Esophagus (tissue), 2 donors: ENCODE measurements at regions not wholly inside any gene's neighbourhood (a gene's known extent, or its start where the extent isn't known, plus 50 kb on each side); places are given as distances from the start of the nearest gene placed in this dataset.

Source experiments
- H3K27ac ChIP-seq, 2 donors: one replicate each; pipeline ENCODE4 v1.5.1; 2013; ENCODE audit warnings: low read depth in 2 of 2, mild to moderate bottlenecking in 2 of 2, inconsistent platforms in 1 of 2, low read length in 1 of 2, moderate library complexity in 1 of 2
- H3K27me3 ChIP-seq, 2 donors: one replicate each; pipeline ENCODE4 v1.6.1; 2013; ENCODE audit warnings: low read length in 2 of 2, control low read depth in 1 of 2, mild to moderate bottlenecking in 1 of 2; ENCODE audit not compliant: insufficient read depth in 2 of 2, control insufficient read depth in 1 of 2
- H3K36me3 ChIP-seq, 2 donors: one replicate each; pipeline ENCODE4 v1.6.1; 2013; ENCODE audit warnings: low read length in 1 of 2; ENCODE audit not compliant: control insufficient read depth in 2 of 2, insufficient read depth in 2 of 2
- H3K4me1 ChIP-seq, 2 donors: one replicate each; pipeline ENCODE4 v1.6.1; 2013; ENCODE audit warnings: low read length in 1 of 2; ENCODE audit not compliant: control insufficient read depth in 2 of 2, insufficient read depth in 2 of 2
- H3K4me3 ChIP-seq, 2 donors: one replicate each; pipeline ENCODE4 v1.5.1; 2013; ENCODE audit warnings: low read length in 2 of 2, mild to moderate bottlenecking in 2 of 2, low read depth in 1 of 2, moderate library complexity in 1 of 2
- H3K9me3 ChIP-seq, 2 donors: one replicate each; pipeline ENCODE4 v1.6.1; 2013; ENCODE audit warnings: mild to moderate bottlenecking in 2 of 2, low read depth in 1 of 2, low read length in 1 of 2, moderate library complexity in 1 of 2; ENCODE audit not compliant: control insufficient read depth in 2 of 2, insufficient read depth in 1 of 2
- WGBS, 2 donors: extraction: QIAGEN DNeasy Blood & Tissue Kit; methylation state at CpG; one replicate each; pipeline ENCODE4 v1.1.7; 2013; 5-methylcytosine and 5-hydroxymethylcytosine counted together
- donor health status: healthy with polysubstance abuse.
- donor health status: Bipolar disorder and iron deficiency.

DNA sequence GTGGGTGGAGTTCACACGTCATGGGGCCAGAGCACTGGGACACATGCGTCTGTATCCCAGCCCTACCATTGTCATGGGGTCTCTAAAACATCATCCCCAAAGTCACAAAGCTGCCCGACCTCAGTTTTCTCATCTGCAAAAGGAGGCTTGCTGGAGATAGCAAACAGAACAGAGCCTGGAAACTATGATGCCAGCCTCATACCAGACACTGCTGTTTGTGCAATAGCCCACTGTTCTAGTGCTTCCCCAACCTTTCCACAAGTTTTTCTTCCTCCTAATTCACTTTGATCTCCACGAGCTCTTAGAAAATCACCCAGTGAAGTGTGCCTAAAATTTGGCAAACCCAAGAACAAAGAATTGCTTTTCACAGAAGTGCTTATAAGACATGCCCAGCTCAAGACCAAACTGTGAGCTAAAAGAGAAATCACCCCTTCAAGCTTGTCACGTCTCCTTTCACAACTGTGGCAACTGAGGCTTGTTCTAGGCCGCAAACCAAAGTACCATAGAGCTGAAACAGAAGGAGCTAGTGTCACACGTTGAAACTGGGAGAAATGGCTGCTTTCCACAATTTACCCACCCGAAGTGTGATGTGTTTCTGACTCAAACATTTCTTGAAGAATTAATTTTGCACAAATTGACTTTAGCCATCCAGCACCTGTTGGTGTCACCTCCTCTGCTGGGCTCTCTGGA lies 162.7 kb upstream of the ID2 start:
- no peak overlapping the region for H3K4me3 ChIP-seq
- H3K27me3 ChIP-seq: no peaks in the 10 kb centered on the region
- no peak overlapping the region for H3K27ac ChIP-seq
- no peaks in the 10 kb centered on the region for H3K36me3 ChIP-seq
- WGBS, 2 donors: 84% methylated on average over 8 of the region's 8 CpGs
- peaks cover under 1 to 3% of the 10 kb centered on the region in 2 donors for H3K9me3 ChIP-seq
- peaks cover 0 to 15% of the 10 kb centered on the region in 2 donors for H3K4me1 ChIP-seq

DNA sequence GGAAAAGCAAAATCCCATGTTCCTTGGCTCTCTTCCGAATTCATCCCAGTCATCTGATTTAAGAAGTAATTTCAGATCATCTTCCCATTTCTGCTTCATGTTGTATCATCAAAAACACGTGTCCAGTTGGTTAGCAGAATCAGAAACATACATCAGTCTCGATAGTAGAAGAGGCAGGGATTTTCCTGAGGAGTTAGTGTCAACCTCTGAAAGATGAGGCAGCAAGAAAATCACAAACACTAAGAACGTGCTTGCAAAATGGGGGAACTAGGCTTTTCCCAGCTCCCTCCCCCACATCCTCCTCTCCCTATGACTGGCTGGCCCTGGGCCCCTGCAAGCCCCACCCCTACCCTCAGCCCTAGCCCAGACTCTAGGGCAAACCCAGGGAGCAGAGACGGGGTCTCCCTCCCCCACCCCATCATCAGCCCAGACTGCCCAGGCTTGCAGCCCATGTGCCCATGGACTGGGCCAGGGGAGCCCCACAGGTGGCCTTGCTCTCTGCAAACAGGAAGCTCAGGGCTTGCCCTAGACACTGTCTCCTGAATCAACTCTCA lies 161.0 kb upstream of the ID2 start:
- no peaks in the 10 kb centered on the region for H3K27me3 ChIP-seq
- no peaks in the 10 kb centered on the region for H3K36me3 ChIP-seq
- 72 to 81% methylated on average over 5 of the region's 5 CpGs for WGBS, 2 donors
- no peaks in the 10 kb centered on the region for H3K9me3 ChIP-seq
- peaks cover 0 to 15% of the 10 kb centered on the region in 2 donors for H3K4me1 ChIP-seq
- H3K27ac ChIP-seq: no peak overlapping the region
- no peak overlapping the region for H3K4me3 ChIP-seq

DNA sequence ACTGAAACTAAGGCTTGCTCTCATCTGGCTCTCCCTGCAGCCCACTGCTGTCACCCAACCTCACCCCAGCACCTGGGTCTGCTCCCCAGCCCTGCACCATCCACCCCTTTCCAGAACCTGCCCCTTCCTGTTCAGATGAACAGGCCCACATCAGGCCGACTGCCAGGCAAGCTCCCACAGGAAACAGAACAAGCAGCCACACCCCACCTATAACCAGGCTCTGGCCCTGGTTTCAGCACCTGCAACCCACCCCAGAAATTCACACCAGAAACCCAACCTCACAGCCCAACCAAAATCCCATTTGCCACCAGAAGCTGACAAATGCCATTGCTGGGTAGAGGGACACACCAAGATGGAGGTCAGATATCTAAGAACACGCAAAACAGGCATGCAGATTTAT lies 159.2 kb upstream of the ID2 start:
- 49 to 60% methylated on average over 2 of the region's 2 CpGs for WGBS, 2 donors
- H3K27me3 ChIP-seq: no peaks in the 10 kb centered on the region
- H3K4me3 ChIP-seq: no peak overlapping the region
- no peaks in the 10 kb centered on the region for H3K9me3 ChIP-seq
- H3K36me3 ChIP-seq: no peaks in the 10 kb centered on the region
- H3K27ac ChIP-seq: peak overlapping the region in 1 of 2 donors; percentile 43
- H3K4me1 ChIP-seq: peaks cover 0 to 19% of the 10 kb centered on the region in 2 donors

DNA sequence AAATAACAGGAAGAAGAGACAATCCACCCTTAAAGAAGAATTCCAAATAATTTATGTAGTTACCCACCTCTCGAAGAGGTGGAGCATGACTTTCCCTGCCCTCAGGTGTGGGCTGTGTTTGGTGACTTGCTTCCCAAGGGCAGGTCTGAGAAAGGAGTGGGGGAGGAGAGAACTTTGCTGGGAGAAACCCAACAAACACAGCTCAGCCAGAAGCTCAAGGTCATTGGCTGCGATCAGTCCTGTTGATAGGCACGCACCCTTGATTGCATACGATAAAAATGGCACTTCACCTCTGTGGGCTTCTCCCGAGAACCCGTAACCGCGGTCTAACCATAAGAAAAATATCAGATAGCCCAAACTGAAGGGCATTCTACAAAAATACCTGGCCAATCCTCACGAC lies 157.5 kb upstream of the ID2 start:
- peaks cover 0 to 20% of the 10 kb centered on the region in 2 donors for H3K4me1 ChIP-seq
- 88 to 95% methylated on average over 9 of the region's 9 CpGs for WGBS, 2 donors
- no peak overlapping the region for H3K27ac ChIP-seq
- no peaks in the 10 kb centered on the region for H3K36me3 ChIP-seq
- H3K9me3 ChIP-seq: no peaks in the 10 kb centered on the region
- H3K4me3 ChIP-seq: no peak overlapping the region
- no peaks in the 10 kb centered on the region for H3K27me3 ChIP-seq

DNA sequence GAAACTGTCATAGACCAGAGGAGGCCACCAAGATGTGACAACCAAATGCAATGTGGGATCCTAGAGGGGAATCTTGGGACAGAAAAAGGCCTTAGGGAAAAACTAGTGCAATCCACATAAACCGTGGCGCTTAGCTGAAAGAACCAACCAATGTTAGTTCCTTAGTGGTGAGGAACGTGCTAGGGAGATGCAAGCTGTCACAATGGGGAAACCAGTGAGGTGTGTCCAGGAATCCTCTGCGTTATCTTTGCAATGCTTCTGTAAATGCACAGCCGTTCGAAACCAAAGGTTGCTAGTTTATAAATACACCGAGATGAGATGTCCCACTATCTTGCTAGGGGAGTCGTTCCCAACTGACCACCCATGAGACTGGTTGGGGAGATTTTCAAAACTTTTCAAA lies 157.0 kb upstream of the ID2 start:
- Histone ChIP-seq H3K4me1 (peaks cover 0 to 20% of the 10 kb centered on the region in 2 donors), H3K9me3 (no peaks in the 10 kb centered on the region)
- WGBS, 2 donors: 89 to 95% methylated on average over 8 of the region's 8 CpGs

DNA sequence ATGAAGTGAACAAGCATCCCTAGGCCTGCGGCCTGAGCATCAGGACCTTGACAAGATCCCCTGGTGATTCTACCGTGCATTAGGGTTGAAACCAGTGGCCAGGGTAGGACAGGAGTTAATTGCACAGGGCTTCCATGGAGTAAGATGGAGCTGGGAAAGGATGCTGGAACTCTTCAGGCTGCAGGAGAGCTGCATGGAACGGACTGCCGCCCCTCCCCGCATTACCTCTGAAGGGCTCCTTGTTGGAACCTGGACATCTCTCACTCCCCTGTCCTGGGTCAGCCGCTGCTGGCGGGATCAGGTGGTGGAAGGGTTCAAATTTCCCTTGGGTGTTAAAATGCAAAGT lies 156.6 kb upstream of the ID2 start:
- Histone ChIP-seq H3K36me3 (no peaks in the 10 kb centered on the region), H3K9me3 (no peaks in the 10 kb centered on the region), H3K4me1 (peaks cover 0 to 20% of the 10 kb centered on the region in 2 donors), H3K27me3 (no peaks in the 10 kb centered on the region), H3K27ac (peak overlapping the region in 1 of 2 donors; percentile 16), H3K4me3 (no peak overlapping the region)
- 78 to 93% methylated on average over 7 of the region's 7 CpGs for WGBS, 2 donors

More for the DNA sequence above, 157.0 kb upstream of the ID2 start:
- H3K27ac ChIP-seq: no peak overlapping the region
- H3K36me3 ChIP-seq: no peaks in the 10 kb centered on the region
- H3K4me3 ChIP-seq: no peak overlapping the region
- H3K27me3 ChIP-seq: no peaks in the 10 kb centered on the region

DNA sequence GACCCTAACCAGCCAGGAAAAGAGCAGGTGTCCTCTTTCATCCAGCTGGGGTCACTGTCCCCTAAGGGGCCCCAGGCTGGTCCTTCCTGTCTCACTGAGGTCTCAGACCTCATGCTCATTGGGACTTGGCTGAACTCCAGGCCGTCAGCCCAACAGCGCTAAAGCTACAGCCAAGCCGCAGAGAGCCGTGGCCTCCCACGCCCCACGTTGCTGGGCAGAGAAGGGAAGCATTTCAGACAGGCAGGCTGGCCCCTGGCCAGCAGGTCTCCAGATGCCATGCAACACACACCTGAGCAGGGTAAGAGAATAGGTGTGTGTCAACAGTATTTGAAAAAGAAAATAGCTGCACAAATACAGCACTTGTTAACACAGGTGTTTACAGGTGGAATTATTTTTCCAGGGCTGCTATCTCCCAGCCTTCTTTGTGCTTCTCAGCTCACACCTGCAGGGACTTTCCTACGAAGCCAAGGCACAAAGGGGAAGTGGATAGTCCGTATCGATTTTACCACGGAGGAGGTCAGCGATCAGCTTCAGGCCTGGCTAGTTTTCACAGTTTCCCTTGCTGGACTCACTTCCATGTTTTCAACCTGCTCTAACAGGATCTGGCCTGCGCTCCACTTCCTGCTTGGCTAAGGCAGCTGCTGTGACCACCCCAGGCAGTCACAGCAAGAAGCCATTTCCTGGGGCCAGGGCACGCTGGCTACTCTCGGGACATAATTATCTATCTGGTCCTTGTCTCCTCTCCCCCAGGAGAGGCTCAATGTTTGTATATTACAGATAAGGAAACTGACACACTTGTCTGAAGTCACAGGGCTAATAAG lies 156.1 kb upstream of the ID2 start:
- Histone ChIP-seq H3K9me3 (peaks cover under 1 to 1% of the 10 kb centered on the region in 2 donors), H3K4me3 (no peak overlapping the region), H3K4me1 (peaks cover 0 to 20% of the 10 kb centered on the region in 2 donors), H3K27me3 (no peaks in the 10 kb centered on the region), H3K27ac (peak overlapping the region in 1 of 2 donors; percentile 16), H3K36me3 (no peaks in the 10 kb centered on the region)
- WGBS, 2 donors: 24 to 28% methylated on average over 14 of the region's 14 CpGs

DNA sequence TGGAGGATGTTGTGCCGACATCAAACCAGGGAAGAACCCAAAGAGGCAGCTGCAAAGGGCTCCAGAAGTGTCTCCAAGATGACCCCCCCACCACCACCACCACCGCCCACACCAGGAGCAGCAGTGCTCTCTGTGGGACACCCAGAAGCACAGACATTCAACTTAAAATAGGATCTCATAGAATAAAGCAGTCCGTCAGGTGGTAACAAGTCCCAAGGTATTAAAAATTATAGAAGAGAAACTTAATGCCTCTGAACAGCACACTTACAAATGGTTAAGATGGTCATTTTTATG lies 155.5 kb upstream of the ID2 start:
- H3K4me3 ChIP-seq: no peak overlapping the region
- 75 to 82% methylated on average over 3 of the region's 3 CpGs for WGBS, 2 donors
- H3K27ac ChIP-seq: no peak overlapping the region
- H3K36me3 ChIP-seq: no peaks in the 10 kb centered on the region
- H3K9me3 ChIP-seq: peaks cover 3 to 5% of the 10 kb centered on the region in 2 donors
- peaks cover 0 to 18% of the 10 kb centered on the region in 2 donors for H3K4me1 ChIP-seq
- no peaks in the 10 kb centered on the region for H3K27me3 ChIP-seq

DNA sequence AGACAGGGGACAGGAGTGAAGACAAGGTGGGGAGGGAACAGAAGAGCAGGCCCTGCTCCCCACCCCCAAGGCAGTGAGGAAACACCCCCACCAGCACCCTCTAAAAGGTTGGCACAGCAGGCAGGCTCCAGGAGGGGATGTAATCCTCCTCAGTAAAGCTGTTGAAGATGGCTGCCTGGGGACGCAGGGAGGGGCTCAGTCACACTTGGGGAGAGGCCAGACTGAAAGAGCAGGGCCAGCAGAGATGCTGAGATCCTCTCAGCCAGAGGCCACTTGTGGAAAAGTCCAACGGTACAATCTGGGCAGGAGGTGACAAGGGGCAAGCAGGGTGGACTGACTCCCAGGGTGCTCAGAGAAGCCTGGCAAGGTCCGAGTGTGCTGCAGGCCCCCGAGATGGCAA lies 154.8 kb upstream of the ID2 start:
- 52 to 58% methylated on average over 4 of the region's 4 CpGs for WGBS, 2 donors
- Histone ChIP-seq H3K36me3 (no peaks in the 10 kb centered on the region), H3K27ac (no peak overlapping the region), H3K27me3 (no peaks in the 10 kb centered on the region), H3K4me1 (peaks cover 0 to 18% of the 10 kb centered on the region in 2 donors), H3K9me3 (peaks cover 3 to 5% of the 10 kb centered on the region in 2 donors), H3K4me3 (no peak overlapping the region)
